NOMO-1 treated with dmso at 0.1 percent for 144 hours (cell line): ENCODE measurements at regions not wholly inside any gene's neighbourhood (a gene's known extent, or its start where the extent isn't known, plus 50 kb on each side); places are given as distances from the start of the nearest gene placed in this dataset.

ENCODE experiments used
- DNase-seq: peaks from one replicate; lab custom pipeline; 2025; ENCODE audit not compliant: unreplicated experiment; lab: John Stamatoyannopoulos, UW

DNA sequence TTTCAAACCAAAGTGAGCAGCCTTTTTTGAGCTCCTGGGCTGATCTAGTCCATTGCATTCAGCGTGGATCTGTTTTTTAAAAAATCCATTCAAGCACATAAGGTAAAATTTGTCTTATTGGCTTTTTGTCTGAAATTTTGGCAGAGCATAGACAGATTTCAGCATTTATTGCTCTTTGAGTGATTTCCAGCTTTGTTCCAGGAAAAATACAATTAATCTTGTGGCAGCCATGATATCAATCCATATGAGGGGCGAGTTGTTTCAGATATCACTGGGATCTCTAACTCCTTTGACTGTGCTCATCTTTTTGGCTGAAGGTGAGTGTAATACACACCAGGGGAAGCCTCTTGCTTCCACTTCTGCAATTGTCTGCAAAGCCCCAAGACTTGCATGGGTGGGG lies 523.9 kb downstream of the SLC4A3 start:
- DNase-seq, result no peak

DNA sequence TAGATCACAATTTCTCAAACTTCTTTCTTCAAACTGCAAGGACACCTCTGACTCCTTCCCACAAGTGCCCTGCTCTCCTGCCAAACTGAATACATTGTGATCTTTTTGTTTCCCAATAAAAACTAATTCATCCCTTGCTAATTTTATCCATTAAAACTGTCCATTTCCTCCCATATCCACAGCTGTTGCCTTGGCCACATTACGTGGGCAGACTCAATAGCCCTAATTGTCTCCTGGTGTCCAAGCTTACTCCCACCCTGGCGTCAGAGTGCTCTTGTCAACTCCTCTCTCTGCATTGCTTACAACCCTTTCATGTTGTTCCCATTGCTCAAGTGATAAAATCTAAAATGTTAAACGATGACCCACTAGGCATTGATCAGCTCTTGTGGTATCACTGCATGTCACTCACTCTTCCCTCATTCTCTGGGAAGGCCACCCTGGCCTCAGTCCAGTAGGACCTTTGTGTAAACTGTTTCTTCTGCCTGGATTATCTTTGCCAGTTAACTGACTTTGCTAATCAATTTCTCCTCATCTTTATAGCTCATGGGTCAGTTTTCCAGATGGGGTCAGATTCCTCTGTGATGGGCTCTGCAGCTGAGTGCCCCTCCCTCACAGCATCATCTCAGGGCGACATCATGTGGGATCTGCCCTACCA lies 525.0 kb downstream of the SLC4A3 start:
- DNase-seq, result no peak

DNA sequence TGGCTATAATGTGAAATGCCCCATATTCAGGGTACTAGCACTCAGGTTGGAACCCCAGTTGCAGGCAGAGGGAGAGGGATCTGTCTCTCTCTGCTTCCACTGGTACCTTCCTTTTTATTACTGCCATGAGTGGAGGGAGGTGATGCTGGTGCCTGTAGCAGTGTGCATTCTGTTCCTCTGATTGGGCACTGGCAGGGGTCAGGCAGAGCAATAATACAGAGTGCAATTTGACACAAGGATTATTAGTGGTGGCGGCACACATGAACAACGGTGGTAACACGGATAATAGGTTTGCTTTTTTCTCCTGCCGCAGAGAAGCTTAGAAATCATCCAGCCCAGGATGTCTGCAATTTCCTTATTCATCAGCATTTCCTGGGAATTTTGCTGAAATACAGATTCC lies 525.7 kb downstream of the SLC4A3 start:
- no peak for DNase-seq

DNA sequence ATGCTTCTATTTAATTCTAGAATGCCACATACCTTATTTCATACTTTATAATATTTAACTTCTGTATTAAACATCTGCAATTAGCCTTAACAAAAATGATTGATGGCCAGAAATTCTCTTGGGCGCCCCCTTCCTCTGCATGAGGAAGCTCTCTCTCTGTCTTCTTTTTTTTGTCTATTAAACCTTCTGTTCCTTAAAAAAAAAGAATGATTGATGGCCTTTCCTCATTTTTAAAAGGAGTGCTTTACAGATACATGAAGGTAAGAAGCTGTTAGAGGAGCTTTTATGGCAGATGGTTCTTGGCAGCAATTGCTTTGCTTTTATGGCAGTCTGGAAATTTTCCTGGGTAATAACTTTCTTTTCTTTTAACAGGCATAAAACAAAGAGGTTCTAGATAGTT lies 526.9 kb downstream of the SLC4A3 start:
- DNase-seq, result no peak

DNA sequence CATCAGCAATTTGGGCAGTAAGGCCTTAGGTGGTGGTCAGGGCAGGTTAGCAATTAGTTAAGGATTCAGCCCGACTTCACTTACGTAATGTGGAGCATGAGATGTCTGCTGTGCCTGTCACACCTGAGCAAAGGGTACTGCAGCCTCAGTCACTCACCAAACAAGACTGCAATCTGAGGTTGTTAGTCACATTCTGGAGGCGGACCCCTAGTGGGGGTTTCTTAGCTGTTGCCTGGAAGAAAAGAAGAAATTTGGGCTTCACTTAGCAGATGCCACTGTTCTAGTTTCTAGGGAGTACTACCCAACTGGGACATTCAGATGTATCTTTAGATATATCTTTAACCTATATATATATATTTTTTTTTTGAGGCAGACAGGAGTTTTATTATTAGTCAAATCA lies 529.9 kb downstream of the SLC4A3 start:
- DNase-seq, result no peak

DNA sequence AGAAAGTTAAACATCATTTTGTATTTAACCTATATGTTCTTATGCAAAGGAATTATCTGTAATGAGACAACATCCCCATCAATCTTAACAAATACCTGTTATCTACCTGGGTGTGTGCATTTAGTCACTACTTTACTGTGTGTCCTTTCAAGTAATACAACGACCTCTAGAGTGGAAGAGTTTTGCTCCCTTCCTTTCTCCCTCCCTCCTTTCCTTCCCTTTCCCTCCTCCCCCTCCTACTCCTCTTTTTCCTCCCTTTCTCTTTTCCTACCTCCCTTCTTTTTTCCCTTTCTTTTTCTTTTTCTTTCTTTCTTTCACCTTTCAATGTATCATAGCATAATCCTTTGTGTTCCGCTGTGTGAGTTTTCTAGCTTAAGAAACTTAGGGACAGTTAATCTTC lies 532.3 kb downstream of the SLC4A3 start:
- no peak for DNase-seq

DNA sequence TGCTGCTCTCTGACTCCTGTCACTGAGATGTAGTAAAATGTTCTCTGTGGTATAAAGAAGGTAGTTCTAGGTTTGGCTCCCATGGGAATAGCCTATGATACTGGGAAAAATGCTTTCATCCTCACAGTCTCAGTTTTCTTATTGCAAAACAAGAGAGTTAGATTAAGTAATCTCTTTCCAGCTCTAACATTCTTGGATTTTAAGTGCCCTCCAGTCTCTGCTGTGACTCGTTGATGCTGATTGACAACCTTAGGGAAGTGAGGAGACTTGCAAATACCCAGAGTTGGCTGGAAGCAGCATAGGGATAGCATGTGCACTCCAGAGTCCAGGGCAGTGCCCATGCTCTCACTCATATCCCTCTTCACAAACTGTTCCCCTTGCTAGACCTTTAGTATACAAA lies 534.9 kb downstream of the SLC4A3 start:
- no peak for DNase-seq

DNA sequence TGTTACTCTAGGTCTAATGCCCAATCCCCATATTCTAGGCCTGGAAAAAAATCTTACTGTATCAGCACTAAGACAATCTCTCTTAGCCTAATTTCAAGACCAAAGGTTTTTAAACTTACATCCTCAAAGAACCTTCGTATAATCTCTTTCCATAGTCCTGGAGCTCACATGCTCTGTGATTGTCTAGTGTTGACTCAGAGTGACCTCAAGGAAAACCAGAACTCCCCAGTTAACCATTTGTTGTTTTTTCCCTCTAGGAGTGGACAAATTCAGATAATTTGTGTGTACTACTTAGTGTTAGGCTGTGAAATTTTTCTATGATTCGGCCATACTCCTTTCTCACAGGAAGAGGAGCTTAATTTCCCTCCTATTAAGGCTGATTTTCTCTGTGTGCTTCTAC lies 536.1 kb downstream of the SLC4A3 start:
- DNase-seq, result no peak

DNA sequence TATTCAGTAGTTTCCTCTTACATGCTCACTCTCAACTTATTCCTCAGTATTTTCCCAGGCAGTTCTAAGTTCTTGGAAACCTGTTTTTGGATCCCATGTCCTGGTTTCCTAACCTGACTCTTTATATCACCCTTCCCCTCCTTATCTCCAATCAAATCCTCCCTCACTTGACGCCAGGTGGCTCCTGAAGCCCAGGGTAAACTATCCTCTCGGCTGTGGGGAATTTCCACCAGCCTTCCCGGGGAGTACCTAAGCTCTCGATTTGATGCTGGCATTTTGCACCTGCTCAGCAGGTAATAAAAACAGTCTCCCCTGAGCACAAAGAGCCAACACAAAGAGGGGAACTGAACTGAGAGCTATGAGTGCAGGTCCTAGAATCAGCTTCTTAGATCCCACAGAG lies 538.0 kb downstream of the SLC4A3 start:
- DNase-seq, result no peak

DNA sequence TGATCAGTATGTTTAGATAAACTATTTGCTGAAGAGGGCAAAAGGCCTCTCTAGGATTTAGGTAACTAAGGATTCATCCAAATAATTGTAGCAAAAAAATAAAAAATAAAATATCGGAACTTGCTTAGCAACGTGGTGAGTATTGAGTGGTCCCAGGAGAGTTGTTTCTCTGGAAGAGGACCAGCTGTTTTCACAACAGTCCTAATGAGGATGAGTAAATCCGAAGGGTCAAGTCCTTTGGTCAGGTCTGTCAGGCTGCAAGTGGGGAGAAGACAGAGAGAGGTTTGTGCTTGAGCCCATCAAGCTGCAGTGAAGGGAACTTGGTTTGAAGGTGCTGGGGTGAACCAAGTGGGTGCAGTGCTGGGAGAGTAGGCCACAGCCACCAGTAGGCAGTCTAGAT lies 539.2 kb downstream of the SLC4A3 start:
- no peak for DNase-seq

DNA sequence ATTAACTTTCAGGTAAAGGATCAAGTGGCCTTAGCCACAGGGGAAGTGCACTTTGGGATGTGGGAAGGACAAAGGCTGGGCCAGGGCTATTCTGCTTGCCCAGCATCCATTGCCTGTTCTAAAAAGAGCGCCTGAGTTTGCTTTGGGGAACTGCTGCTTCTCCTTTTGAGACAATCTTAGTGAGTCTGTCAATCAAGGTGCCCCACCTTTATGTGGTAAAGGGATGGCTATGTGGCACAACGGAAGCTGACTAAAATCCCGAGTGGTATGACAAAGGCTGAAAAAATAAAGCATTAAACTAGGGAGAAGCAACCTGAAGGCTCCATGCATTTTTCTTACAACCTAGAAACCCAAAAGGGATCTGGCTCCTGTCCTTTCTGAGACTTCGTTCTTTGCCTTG lies 540.5 kb downstream of the SLC4A3 start:
- no peak for DNase-seq

DNA sequence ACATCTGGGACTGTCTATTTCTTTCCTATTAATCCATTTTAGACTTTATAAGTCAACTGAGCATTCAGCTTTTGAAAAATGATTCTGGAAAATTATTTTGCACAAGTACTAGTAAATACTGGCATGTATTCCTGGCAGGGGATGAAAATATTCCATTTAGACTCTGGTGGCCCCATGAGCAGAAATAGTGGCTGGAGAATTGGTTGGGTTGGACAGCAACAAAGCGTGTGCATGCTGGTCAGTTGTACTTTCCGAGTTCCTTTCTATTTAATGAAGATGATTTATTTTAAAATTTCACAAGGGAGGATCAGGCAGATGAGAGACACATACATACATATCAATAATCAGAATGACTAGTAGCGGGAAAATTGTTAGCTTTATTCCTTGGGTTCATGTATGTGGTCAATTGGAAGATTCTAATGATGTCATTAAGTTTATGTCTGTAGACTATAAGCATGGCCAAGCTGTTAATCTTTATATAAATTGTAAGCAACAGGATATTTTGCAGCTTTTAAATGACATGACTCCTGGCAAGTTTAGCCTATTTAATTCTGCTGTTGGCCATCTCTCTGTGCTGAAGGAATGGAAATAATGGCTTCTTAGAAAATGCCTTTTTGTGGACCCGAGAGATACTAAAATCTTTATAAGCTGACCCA lies 541.6 kb downstream of the SLC4A3 start:
- no peak for DNase-seq

DNA sequence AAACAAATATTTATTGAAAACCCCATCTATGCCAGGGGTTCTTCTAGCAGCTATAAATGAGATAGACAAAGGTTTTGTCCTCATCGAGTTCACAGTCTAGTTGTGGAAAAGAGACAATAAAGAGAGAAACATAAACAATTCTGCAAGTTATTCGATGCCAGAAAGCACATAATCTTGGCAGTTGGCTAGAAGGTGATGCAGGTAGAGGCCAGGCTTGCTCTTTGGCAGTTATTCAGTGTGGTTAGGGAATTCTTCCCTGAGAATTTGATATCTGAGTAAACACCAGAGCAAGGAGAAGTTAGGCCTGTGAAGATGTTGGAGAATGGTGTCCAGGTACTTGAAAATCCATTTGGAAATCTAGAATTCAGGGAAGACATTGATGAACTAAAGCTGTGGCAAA lies 547.4 kb downstream of the SLC4A3 start:
- no peak for DNase-seq

DNA sequence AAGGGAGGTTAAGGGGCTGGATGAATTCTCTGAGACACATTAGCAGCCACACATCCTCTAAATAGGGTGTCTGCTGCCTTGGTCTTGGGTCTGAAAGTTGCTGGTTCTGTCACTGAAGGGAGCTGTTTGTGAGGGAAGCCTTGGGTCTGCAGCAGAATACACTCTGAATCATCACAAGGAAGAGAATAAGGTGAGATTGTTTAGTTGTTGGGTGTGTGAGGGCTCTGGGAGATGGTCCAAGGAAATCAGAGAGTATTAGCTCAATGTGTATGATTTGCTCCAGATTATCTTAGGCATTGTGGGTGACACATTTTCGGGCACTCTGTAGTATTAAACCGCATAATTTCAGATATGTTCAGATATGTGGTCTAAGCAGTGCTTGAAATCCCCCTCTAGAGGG lies 548.5 kb downstream of the SLC4A3 start:
- no peak for DNase-seq

DNA sequence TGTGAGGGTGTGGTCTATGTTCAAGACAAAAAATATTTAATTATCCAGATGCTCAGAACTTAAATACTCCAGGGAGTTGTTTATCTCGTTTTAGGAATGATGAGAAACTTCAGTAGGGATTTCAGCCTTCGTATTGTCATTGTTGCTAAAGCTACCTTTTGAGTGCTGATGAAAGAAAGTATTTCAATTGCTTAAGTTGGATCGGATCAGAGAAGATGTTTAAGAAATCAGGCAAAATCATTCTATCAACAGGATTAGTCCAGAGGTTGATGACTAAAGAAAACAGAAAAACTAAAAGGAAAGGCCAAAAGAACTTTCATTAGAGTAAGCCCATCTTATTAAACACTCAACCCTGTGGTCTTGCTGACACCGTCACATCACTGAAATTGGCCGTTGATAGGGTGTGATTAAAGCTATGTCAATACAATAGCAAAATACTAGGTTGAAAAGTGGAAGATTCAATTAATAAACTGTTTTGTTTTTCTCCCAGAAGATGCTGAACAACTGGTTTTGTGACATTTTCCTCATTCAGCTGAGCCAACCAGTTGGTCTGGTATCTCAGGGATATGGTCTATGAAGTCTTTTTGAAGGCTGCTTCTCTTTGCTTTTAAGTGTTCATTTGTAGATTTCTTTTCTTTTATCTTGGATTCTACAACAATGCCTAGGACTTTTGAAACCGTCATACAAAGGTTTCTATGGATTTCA lies 551.7 kb downstream of the SLC4A3 start:
- no peak for DNase-seq

DNA sequence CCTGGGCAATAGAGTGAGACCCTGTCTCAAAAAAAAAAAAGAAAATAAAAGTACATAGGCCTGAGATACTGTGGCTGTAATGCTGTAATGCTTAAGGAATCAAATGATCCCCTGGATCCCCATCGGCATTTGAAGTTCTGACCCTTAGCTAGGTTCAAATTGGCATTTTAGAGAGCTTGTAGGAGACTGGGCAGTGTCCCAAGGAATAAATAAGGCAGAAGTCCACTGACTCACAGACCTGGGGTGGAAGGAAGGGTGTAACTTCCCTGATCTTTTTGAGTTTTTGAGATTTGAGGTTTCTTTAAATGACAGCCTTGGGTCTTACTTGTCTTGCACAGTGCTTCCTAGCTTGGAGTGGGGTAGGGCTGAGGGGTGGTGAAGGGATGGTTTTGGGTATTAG lies 553.7 kb downstream of the SLC4A3 start:
- DNase-seq, result no peak

DNA sequence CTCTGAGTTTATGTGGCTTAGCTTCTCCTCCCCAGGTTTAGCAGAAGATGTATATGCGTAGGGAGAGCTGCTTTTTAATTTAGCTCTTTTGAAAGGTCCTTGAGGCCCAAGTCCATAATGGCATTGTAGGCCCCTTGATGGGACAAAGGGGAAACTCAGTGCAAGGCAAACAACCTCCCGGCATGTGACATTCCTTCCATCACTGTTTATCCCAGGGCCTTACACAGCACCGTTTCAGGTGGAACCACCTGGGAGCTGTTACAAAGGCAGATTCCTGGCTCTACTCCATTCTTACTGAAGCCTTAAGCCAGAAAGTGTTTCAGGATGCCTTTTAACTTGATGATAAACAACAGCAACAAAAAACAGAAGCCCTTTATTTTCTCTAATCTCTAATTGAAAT lies 555.4 kb downstream of the SLC4A3 start:
- no peak for DNase-seq

DNA sequence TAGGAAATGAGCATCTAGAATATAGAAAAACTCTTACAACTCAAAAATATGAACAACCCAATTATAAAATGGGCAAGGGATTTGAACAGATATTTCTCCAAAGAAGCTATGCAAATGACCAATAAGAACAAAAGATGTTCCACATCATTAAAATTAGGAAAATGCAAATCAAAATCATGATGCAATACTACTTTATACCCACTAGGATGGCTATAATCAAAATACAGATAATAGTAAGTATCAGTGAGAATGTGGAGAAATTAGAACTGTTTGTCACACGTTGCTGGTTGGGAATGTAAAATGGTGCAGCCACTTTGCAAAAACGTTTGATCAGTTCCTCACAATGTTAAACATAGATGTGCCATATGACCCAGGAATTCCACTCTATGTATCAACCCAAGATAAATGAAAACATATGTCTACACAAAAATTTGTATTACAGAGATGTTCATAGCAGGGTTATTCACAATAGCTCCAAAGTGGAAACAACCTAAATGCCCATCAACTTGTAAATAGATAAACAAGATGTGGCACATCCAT lies 558.4 kb downstream of the SLC4A3 start:
- no peak for DNase-seq

DNA sequence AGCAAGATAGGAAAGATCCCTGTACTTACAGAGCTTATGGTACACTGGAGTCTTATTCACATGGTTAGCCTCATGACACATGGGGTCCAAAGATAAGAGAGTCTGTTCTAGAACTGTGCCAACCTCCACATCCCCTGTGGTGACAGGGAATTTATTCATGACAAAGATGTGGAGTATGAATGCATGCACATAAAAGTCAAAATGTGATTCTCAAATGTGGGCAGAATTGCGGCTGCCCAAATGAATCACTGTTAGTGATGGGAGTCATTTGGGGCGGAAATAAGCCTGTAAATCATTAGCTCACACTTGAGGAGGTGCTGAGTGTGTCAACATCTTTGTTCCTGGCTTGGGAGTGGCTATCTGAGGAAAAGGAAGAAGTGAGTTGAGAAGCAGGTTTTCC lies 560.6 kb downstream of the SLC4A3 start:
- DNase-seq, result no peak

DNA sequence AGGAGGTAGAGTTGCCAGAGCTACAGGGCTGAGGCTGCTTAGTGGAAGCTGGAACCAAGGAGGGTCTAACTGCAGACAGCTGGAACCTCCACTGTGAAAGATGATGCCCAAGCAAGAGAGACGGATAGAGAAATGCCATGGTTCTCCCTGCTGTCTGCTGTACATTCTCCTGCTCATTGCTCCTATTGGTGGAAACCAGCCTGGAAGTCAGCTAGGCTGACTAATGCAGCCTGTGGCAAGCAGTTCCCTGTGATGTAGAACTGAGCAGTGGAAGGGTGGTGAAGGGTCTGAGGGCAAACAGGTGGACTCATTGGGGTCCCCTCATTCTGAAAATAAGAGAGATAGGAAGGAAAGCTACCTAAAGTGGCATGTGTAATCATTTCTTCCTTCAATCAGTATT lies 563.6 kb downstream of the SLC4A3 start:
- DNase-seq, result no peak

DNA sequence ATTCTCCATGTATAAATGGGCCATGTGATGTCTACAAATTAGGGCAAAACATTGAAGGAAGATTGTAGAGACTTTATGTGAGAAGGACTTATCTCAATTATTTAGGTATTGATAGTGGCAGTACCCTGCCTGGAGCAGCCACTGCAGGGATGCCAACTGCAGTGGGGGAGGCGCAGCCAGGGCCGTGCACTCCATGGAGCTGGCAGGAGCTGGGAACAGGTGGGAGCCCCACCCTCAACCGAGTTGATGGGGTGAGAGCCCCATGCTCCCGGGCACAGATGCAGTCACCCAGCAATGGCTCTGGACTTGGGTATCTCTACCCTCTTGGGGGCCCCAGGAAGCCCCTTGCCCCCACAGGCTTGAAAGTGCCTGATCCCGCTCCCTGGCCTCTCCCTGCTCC lies 564.3 kb downstream of the SLC4A3 start:
- no peak for DNase-seq

DNA sequence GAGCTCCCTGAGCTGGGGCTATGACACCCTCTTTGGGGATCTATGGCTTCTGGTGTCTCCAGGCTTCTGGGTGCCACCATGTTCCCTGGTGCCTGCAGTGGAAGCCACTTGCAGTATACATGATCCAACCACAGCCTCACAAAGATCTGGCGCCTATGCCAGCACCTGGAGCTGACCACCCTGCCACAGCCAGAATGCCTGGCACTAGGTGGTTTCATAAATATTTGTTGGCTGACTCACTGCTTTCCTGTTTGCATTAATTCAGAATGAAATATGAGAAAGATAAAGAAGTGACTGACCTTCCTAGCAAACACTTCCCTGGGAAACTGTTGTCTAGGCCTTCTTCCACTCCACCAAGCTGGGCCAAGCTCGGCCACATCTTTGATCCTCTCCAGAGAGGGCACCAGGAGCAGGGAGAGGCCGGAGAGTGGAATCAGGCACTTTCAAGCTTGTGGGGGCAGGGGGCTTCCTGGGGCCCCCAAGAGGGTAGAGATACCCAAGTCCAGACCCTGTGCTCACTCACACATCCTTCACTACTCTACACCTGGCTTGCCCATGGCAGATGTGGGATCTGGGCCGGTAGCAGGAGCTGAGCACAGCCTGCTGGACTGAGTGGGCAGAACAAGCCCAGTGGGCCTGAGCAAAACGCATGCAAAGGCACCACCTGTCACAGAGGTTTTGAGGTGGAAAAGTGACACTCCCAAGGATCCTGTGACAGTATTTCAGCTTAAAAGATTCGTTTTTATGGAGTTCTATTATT lies 565.7 kb downstream of the SLC4A3 start:
- DNase-seq, result no peak
